ENCODE measurements at regions not wholly inside any gene's neighbourhood (a gene's known extent, or its start where the extent isn't known, plus 50 kb on each side); places are given as distances from the start of the nearest gene placed in this dataset.

DNA sequence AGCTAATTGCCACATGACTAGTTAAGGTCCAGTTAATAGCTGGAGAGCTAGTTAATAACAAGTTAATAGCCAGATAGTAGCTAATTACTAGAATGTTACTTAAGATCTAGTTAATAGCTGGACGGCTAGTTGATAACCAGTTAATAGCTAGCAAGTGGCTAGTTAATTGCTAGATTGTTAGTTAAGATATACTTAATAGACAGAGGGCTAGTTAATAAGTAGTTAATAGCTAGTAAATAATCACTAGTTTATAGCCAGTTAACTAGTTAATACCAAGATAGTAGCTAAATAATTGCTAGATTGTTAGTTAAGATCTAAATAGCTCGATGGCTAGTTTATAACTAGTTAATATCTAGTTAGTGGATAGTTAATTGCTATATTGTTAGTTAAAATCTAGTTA is 632.6 kb upstream of the CT83 start:
- DNase-seq (ENCODE audit: low read depth), result no peak
- no peak overlapping the region for H3K4me3 ChIP-seq (ENCODE audit: low read length)
- TF ChIP-seq CTCF (conservative IDR thresholded peaks at IDR 0.05; ENCODE audit: low read length), result no peak

DNA sequence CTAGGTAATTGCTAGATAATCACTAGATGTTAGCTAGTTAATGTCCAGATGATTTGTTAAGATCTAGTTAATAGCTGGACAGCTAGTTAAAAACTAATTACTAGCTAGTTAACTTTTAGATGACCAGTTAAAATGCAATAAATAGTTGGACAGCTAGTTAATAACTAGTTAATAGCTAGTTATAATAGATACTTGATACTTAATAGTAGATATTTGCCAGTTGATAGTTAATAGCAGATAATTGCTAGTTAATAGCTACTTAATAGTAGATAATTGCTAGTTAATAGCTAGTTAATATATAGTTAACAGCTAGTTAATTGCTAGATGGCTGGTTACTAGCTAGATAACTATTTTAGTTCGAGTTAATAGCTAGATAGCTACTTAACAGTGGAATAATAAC is 631.4 kb upstream of the CT83 start:
- H3K4me3 ChIP-seq (ENCODE audit: low read length), result no peak overlapping the region
- TF ChIP-seq CTCF (conservative IDR thresholded peaks at IDR 0.05; ENCODE audit: low read length), result no peak
- DNase-seq (ENCODE audit: low read depth), result no peak

- no peak for DNase-seq (ENCODE audit: low read depth)
- TF ChIP-seq CTCF (conservative IDR thresholded peaks at IDR 0.05; ENCODE audit: low read length), result no peak
- H3K4me3 ChIP-seq (ENCODE audit: low read length), result no peak overlapping the region
Observed at GRCh38 chrX:117093319-117093718, 630.5 kb upstream of the CT83 start.

DNA sequence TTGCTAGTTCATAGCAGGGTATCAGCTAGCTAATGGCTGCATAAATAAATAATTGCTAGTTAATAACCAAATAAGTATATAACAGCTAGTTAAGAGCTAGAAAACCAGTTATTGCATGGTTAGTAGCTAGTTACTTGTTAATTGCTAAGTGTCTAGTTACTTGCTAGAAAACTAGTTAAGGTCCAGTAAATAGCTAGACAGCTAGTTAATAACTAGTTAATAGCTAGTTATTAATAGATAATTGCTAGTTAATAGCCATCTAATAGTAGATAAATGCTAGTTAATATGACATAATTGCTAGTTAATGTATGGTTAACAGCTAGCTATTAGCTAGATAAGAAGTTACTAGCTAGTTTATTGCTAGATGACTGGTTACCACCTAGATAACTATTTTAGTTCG is 629.9 kb upstream of the CT83 start:
- DNase-seq (ENCODE audit: low read depth), result no peak
- no peak for TF ChIP-seq CTCF (conservative IDR thresholded peaks at IDR 0.05; ENCODE audit: low read length)
- no peak overlapping the region for H3K4me3 ChIP-seq (ENCODE audit: low read length)

GRCh38 chrX:117063224-117063623 is 600.4 kb upstream of the CT83 start:
- no peak overlapping the region for H3K4me3 ChIP-seq (ENCODE audit: low read length)
- TF ChIP-seq CTCF (conservative IDR thresholded peaks at IDR 0.05; ENCODE audit: low read length), result no peak
- no peak for DNase-seq (ENCODE audit: low read depth)

- TF ChIP-seq CTCF (conservative IDR thresholded peaks at IDR 0.05; ENCODE audit: low read length), result no peak
Observed at GRCh38 chrX:117059848-117060247, 597.1 kb upstream of the CT83 start.

GRCh38 chrX:117053260-117053659 is 590.5 kb upstream of the CT83 start:
- no peak for DNase-seq (ENCODE audit: low read depth)
- no peak overlapping the region for H3K4me3 ChIP-seq (ENCODE audit: low read length)
- no peak for TF ChIP-seq CTCF (conservative IDR thresholded peaks at IDR 0.05; ENCODE audit: low read length)

More at GRCh38 chrX:117059848-117060247, 597.1 kb upstream of the CT83 start:
- DNase-seq (ENCODE audit: low read depth), result no peak
- H3K4me3 ChIP-seq (ENCODE audit: low read length), result no peak overlapping the region

All from AG10803 (cell line).